HCT116 (cell line): ENCODE measurements at regions not wholly inside any gene's neighbourhood (a gene's known extent, or its start where the extent isn't known, plus 50 kb on each side); places are given as distances from the start of the nearest gene placed in this dataset.

ENCODE experiments used
- ATAC-seq: fragments of 200-7000 bp; cut with Tn5 transposase; 2 replicates; pipeline ENCODE4 v1.9.1; 2020; ENCODE audit warnings: mild to moderate bottlenecking, moderate library complexity
- BruUV-seq: library from RNA; stranded (reverse); fragments of 400-500 nt; replicated peaks from 2 replicates; lab custom pipeline; 2021; lab: Mats Ljungman, UMichigan
- CTCF ChIA-PET: fragments of 300-600 bp; sonication (Branson Sonifier 250); formaldehyde crosslinking; loops from one replicate; lab custom pipeline; 2021; ENCODE audit warnings: antibody characterized with exemption; lab: Charles Lee
- POLR2A ChIA-PET: fragments of 300-600, 350-600 bp; sonication (Branson Sonifier 250); formaldehyde crosslinking; loops from one replicate; lab custom pipeline; 2021; ENCODE audit warnings: antibody characterized with exemption; lab: Charles Lee
- RAD21 ChIA-PET, 2 experiments: fragments of 300-600 bp; sonication (Branson Sonifier 250); formaldehyde crosslinking; loops; one replicate each; lab custom pipeline; 2023; ENCODE audit warnings: low total read pairs in 2 of 2; ENCODE audit not compliant: uncharacterized antibody in 2 of 2, unreplicated experiment in 2 of 2, low non-redundant PET in 1 of 2; lab: Charles Lee
- DNase-seq: peaks from one replicate; pipeline ENCODE4 v3.0.0-alpha.2; 2010; ENCODE audit warnings: low read depth, low spot score
- H2AFZ ChIP-seq: fragments of 200-600 bp; shearing (Covaris generic), sonication (generic); 2 replicates; pipeline ENCODE4 v1.6.1; 2017; ENCODE audit warnings: low read depth, mixed run types, mixed read lengths, antibody characterized with exemption, low read length; ENCODE audit not compliant: poor library complexity, severe bottlenecking
- H3K27ac ChIP-seq: 2 replicates; pipeline ENCODE4 v1.5.1; 2012; ENCODE audit warnings: low read depth, low read length
- H3K27me3 ChIP-seq: fragments of 200-600 bp; sonication (generic); 2 replicates; pipeline ENCODE4 v1.6.1; 2016; ENCODE audit warnings: mixed run types, low read length, mixed read lengths; ENCODE audit not compliant: insufficient read depth
- H3K36me3 ChIP-seq, 2 experiments: fragments of 200-500 bp in 1 of 2; fragments of 200-600 bp in 1 of 2; sonication (Bioruptor generic) in 1 of 2; sonication (generic) in 1 of 2; 2 replicates each; pipeline versions ENCODE4 v1.5.1 to v1.6.1; 2014 to 2016; ENCODE audit warnings: low read length in 2 of 2, inconsistent platforms in 1 of 2, mixed read lengths in 1 of 2, mixed run types in 1 of 2; ENCODE audit not compliant: insufficient read depth in 2 of 2, control insufficient read depth in 1 of 2
- H3K4me1 ChIP-seq, 2 experiments: fragments of 200-600 bp in 1 of 2; sonication (generic) in 1 of 2; 2 replicates each; pipeline versions ENCODE4 v1.5.1 to v1.6.1; 2012 to 2017; ENCODE audit warnings: low read length in 2 of 2, inconsistent platforms in 1 of 2, mild to moderate bottlenecking in 1 of 2, mixed read lengths in 1 of 2, mixed run types in 1 of 2, moderate library complexity in 1 of 2; ENCODE audit not compliant: insufficient read depth in 2 of 2, control insufficient read depth in 1 of 2
- H3K4me2 ChIP-seq: fragments of 200-600 bp; sonication (generic); 2 replicates; pipeline ENCODE4 v1.6.1; 2017; ENCODE audit warnings: mixed run types, low read length, mixed read lengths
- H3K4me3 ChIP-seq, 2 experiments: fragments of 200-600 bp in 1 of 2; sonication (generic) in 1 of 2; replicated peaks in 1 of 2; 2 replicates each; pipeline ENCODE4 v1.5.1; 2011 to 2016; ENCODE audit warnings: low read length in 2 of 2, control low read depth in 1 of 2, low read depth in 1 of 2, mild to moderate bottlenecking in 1 of 2, mixed read lengths in 1 of 2, mixed run types in 1 of 2
- H3K79me2 ChIP-seq: fragments of 200-600 bp; sonication (generic); 2 replicates; pipeline ENCODE4 v1.6.1; 2017; ENCODE audit warnings: mild to moderate bottlenecking, mixed run types, low read length, moderate library complexity, mixed read lengths; ENCODE audit not compliant: insufficient read depth
- H3K9ac ChIP-seq: fragments of 200-600 bp; sonication (generic); 2 replicates; pipeline ENCODE4 v1.6.1; 2016; ENCODE audit warnings: low read length, mixed read lengths
- H3K9me2 ChIP-seq: fragments of 200-600 bp; sonication (generic), shearing (Covaris generic); 2 replicates; pipeline ENCODE4 v1.6.1; 2017; ENCODE audit warnings: mixed run types, mild to moderate bottlenecking, moderate library complexity; ENCODE audit not compliant: insufficient read depth
- H3K9me3 ChIP-seq, 2 experiments: fragments of 200-500 bp in 1 of 2; fragments of 200-600 bp in 1 of 2; sonication (Bioruptor generic) in 1 of 2; sonication (generic) in 1 of 2; 2 replicates each; pipeline ENCODE4 v1.6.1; 2014 to 2017; ENCODE audit warnings: low read length in 2 of 2, mixed read lengths in 2 of 2, inconsistent platforms in 1 of 2, low read depth in 1 of 2, mild to moderate bottlenecking in 1 of 2, mixed run types in 1 of 2, moderate library complexity in 1 of 2; ENCODE audit not compliant: control insufficient read depth in 1 of 2, insufficient read depth in 1 of 2
- H4K20me1 ChIP-seq: fragments of 200-600 bp; sonication (generic), shearing (Covaris generic); 2 replicates; pipeline ENCODE4 v1.6.1; 2017; ENCODE audit warnings: mixed run types, mild to moderate bottlenecking, moderate library complexity; ENCODE audit not compliant: insufficient read depth
- CBX3 ChIP-seq: IDR thresholded peaks from 2 replicates; pipeline ENCODE4 v1.6.1; 2012; ENCODE audit warnings: low read depth
- EGR1 ChIP-seq: IDR thresholded peaks from 2 replicates; pipeline ENCODE4 v1.6.1; 2012; ENCODE audit warnings: low read depth
- ELF1 ChIP-seq: IDR thresholded peaks from 2 replicates; pipeline ENCODE4 v1.6.1; 2012; ENCODE audit warnings: low read depth, borderline replicate concordance
- EZH2phosphoT487 ChIP-seq: fragments of 200-600 bp; IDR thresholded peaks from 2 replicates; pipeline ENCODE4 v1.6.1; 2018; ENCODE audit warnings: antibody characterized with exemption, borderline replicate concordance
- FOSL1 ChIP-seq: IDR thresholded peaks from 2 replicates; pipeline ENCODE4 v1.6.1; 2012; ENCODE audit warnings: low read depth
- REST ChIP-seq: IDR thresholded peaks from 2 replicates; pipeline ENCODE4 v1.6.1; 2012; ENCODE audit warnings: low read depth
- SP1 ChIP-seq: IDR thresholded peaks from 2 replicates; pipeline ENCODE4 v1.6.1; 2012; ENCODE audit warnings: low read depth
- intact Hi-C: fragments of 100-400 bp; cut with micrococcal nuclease; formaldehyde crosslinking; loops from 2 replicates; pipeline ENCODE4 v1.10.0; 2022
- TF ChIP-seq, protein P1 (sequence below): IDR thresholded peaks from 2 replicates; pipeline ENCODE4 v1.6.1; 2012
- TF ChIP-seq, protein P2 (sequence below): IDR thresholded peaks from 2 replicates; pipeline ENCODE4 v1.6.1; 2012
- TF ChIP-seq, protein P3 (sequence below): IDR thresholded peaks from 2 replicates; pipeline ENCODE4 v1.6.1; 2011; ENCODE audit warnings: mild to moderate bottlenecking, low read length, moderate library complexity; ENCODE audit not compliant: insufficient replicate concordance; ENCODE audit errors: extremely low read depth

GRCh38 chr13:78881751-78882150 lies 222.8 kb upstream of the OBI1 start:
- H3K4me1 ChIP-seq: no peaks in the 10 kb centered on the region
- peaks cover 5% of the 10 kb centered on the region; the same call in 1 of the 2 replicates for H3K27me3 ChIP-seq
- CTCF ChIA-PET: no interaction called here
- RAD21 ChIA-PET: no interaction called here
- H3K79me2 ChIP-seq: no peaks in the 10 kb centered on the region
- no peak overlapping the region for H3K4me3 ChIP-seq
- no TSS peak for BruUV-seq
- DNase-seq: no peak
- no peaks in the 10 kb centered on the region for H3K36me3 ChIP-seq
- TF ChIP-seq REST: no peak
- no peaks in the 10 kb centered on the region; the same call in 1 of the 2 replicates for H3K9me2 ChIP-seq
- H2AFZ ChIP-seq: no peak overlapping the region
- H4K20me1 ChIP-seq: no peaks in the 10 kb centered on the region
- intact Hi-C loops: no loop called here
- POLR2A ChIA-PET: no interaction called here
- no peak overlapping the region for H3K27ac ChIP-seq
- no peak for ATAC-seq
- no peak overlapping the region for H3K4me2 ChIP-seq
- H3K9ac ChIP-seq: no peak overlapping the region
- no peaks in the 10 kb centered on the region for H3K9me3 ChIP-seq

DNA sequence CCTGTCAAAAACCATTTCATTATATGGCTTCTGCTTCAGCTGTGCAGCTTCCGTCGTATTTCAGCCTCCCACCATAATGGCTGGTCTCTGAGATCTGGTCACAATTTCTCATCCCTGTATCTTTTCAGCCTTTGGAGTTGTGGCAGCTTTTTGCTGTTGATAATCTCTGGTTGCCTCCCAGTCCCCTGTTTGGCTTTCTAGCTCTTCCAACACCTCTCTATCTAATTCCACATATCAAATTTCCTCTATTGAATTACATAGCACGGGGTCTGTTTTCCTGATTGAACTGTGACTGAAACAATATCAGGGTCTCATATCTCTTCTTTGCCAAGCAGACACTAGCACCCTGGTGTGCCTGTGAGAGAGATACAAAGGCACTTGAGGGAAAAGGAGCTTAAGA lies 222.1 kb upstream of the OBI1 start:
- Histone ChIP-seq H4K20me1 (no peaks in the 10 kb centered on the region), H3K4me3 (no peak overlapping the region), H3K4me1 (no peaks in the 10 kb centered on the region), H3K27ac (no peak overlapping the region), H3K9me3 (no peaks in the 10 kb centered on the region), H3K79me2 (no peaks in the 10 kb centered on the region), H3K27me3 (peaks cover 5% of the 10 kb centered on the region; the same call in 1 of the 2 replicates), H2AFZ (no peak overlapping the region), H3K36me3 (no peaks in the 10 kb centered on the region), H3K9ac (no peak overlapping the region), H3K9me2 (no peaks in the 10 kb centered on the region; the same call in 1 of the 2 replicates), H3K4me2 (no peak overlapping the region)
- ATAC-seq: no peak
- no TSS peak for BruUV-seq
- DNase-seq: no peak
- ChIA-PET CTCF (no interaction called here), RAD21 (no interaction called here), POLR2A (no interaction called here)
- intact Hi-C loops: no loop called here
- TF ChIP-seq, protein P1, sequence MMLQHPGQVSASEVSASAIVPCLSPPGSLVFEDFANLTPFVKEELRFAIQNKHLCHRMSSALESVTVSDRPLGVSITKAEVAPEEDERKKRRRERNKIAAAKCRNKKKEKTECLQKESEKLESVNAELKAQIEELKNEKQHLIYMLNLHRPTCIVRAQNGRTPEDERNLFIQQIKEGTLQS: no peak
- TF ChIP-seq EZH2phosphoT487 (no peak), ELF1 (no peak), SP1 (no peak), CBX3 (no peak), FOSL1 (no peak), REST (no peak), EGR1 (no peak)
- TF ChIP-seq, protein P2, sequence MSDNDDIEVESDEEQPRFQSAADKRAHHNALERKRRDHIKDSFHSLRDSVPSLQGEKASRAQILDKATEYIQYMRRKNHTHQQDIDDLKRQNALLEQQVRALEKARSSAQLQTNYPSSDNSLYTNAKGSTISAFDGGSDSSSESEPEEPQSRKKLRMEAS: no peak
- TF ChIP-seq, protein P3, sequence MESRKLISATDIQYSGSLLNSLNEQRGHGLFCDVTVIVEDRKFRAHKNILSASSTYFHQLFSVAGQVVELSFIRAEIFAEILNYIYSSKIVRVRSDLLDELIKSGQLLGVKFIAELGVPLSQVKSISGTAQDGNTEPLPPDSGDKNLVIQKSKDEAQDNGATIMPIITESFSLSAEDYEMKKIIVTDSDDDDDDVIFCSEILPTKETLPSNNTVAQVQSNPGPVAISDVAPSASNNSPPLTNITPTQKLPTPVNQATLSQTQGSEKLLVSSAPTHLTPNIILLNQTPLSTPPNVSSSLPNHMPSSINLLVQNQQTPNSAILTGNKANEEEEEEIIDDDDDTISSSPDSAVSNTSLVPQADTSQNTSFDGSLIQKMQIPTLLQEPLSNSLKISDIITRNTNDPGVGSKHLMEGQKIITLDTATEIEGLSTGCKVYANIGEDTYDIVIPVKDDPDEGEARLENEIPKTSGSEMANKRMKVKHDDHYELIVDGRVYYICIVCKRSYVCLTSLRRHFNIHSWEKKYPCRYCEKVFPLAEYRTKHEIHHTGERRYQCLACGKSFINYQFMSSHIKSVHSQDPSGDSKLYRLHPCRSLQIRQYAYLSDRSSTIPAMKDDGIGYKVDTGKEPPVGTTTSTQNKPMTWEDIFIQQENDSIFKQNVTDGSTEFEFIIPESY: no peak
